Activated CD4-positive, alpha-beta memory T cell treated with anti-CD3 and anti-CD28 coated beads for 36 hours (primary cell): ENCODE measurements at regions not wholly inside any gene's neighbourhood (a gene's known extent, or its start where the extent isn't known, plus 50 kb on each side); places are given as distances from the start of the nearest gene placed in this dataset.

Experiments
- CTCF ChIA-PET: fragments of 350-600 bp; sonication (Branson Sonifier 250); formaldehyde crosslinking; loops from one replicate; lab custom pipeline; 2021; ENCODE audit warnings: antibody characterized with exemption, inconsistent platforms; lab: Charles Lee
- POLR2A ChIA-PET: fragments of 350-600 bp; sonication (Branson Sonifier 250); formaldehyde crosslinking; loops from one replicate; lab custom pipeline; 2021; ENCODE audit warnings: antibody characterized with exemption; lab: Charles Lee
- DNase-seq: peaks from one replicate; pipeline ENCODE4 v3.0.0-alpha.2; 2020
- H3K27ac Mint-ChIP-seq: one replicate; pipeline ENCODE4 v1.8.0; 2021; ENCODE audit warnings: mixed read lengths
- H3K27me3 Mint-ChIP-seq: one replicate; pipeline ENCODE4 v1.8.0; 2021; ENCODE audit warnings: mixed read lengths
- H3K36me3 Mint-ChIP-seq: one replicate; pipeline ENCODE4 v1.8.0; 2021; ENCODE audit warnings: mixed read lengths
- H3K4me1 Mint-ChIP-seq: one replicate; pipeline ENCODE4 v1.8.0; 2021; ENCODE audit warnings: low read depth, mixed read lengths
- H3K4me3 Mint-ChIP-seq: one replicate; pipeline ENCODE4 v1.8.0; 2021; ENCODE audit warnings: mild to moderate bottlenecking, mixed read lengths
- H3K9me3 Mint-ChIP-seq: one replicate; pipeline ENCODE4 v1.8.0; 2021; ENCODE audit warnings: mixed read lengths
- intact Hi-C: fragments of 100-400 bp; cut with micrococcal nuclease; formaldehyde crosslinking; loops from one replicate; pipeline ENCODE4 v1.15.1; 2023

GRCh38 chr6:138596591-138596990 is 97.3 kb upstream of the NHSL1 start:
- CTCF ChIA-PET = no interaction called here

GRCh38 chr6:138597336-138597735 is 98.0 kb upstream of the NHSL1 start:
- Mint-ChIP-seq H3K9me3 (no peaks in the 10 kb centered on the region), H3K36me3 (no peaks in the 10 kb centered on the region), H3K27ac (no peak overlapping the region), H3K27me3 (peaks cover 2% of the 10 kb centered on the region), H3K4me3 (no peak overlapping the region), H3K4me1 (peaks cover 21% of the 10 kb centered on the region)
- no peak for DNase-seq
- ChIA-PET CTCF (no interaction called here), POLR2A (no interaction called here)
- intact Hi-C loops = no loop called here

More at GRCh38 chr6:138596591-138596990, 97.3 kb upstream of the NHSL1 start:
- no peaks in the 10 kb centered on the region for H3K27me3 Mint-ChIP-seq
- intact Hi-C loops = no loop called here
- peaks cover 22% of the 10 kb centered on the region for H3K4me1 Mint-ChIP-seq
- DNase-seq = no peak
- H3K27ac Mint-ChIP-seq = no peak overlapping the region
- no peaks in the 10 kb centered on the region for H3K9me3 Mint-ChIP-seq
- no peak overlapping the region for H3K4me3 Mint-ChIP-seq
- no peaks in the 10 kb centered on the region for H3K36me3 Mint-ChIP-seq
- POLR2A ChIA-PET = no interaction called here

- H3K4me1 Mint-ChIP-seq = peaks cover 9% of the 10 kb centered on the region
- CTCF ChIA-PET = interaction anchor here (0.8 kb wide), 1 partner anchor 10 kb away, joined by 3 read pairs; no protein-coding TSS in a partner anchor
- POLR2A ChIA-PET = no interaction called here
- peaks cover 6% of the 10 kb centered on the region for H3K27me3 Mint-ChIP-seq
- H3K36me3 Mint-ChIP-seq = no peaks in the 10 kb centered on the region
- H3K27ac Mint-ChIP-seq = no peak overlapping the region
- no peaks in the 10 kb centered on the region for H3K9me3 Mint-ChIP-seq
- intact Hi-C loops = no loop called here
- DNase-seq = no peak
- H3K4me3 Mint-ChIP-seq = no peak overlapping the region
Observed at GRCh38 chr6:138598562-138599173, 99.4 kb upstream of the NHSL1 start.

GRCh38 chr6:138600261-138600660 is 101.0 kb upstream of the NHSL1 start:
- POLR2A ChIA-PET = no interaction called here
- no peaks in the 10 kb centered on the region for H3K9me3 Mint-ChIP-seq
- no peak for DNase-seq
- H3K27ac Mint-ChIP-seq = no peak overlapping the region
- H3K4me1 Mint-ChIP-seq = no peaks in the 10 kb centered on the region
- H3K36me3 Mint-ChIP-seq = no peaks in the 10 kb centered on the region
- intact Hi-C loops = no loop called here
- peaks cover 16% of the 10 kb centered on the region for H3K27me3 Mint-ChIP-seq
- H3K4me3 Mint-ChIP-seq = no peak overlapping the region
- CTCF ChIA-PET = interaction anchor here (1.1 kb wide), 1 partner anchor 10 kb away, joined by 3 read pairs; no protein-coding TSS in a partner anchor

GRCh38 chr6:138600726-138601125 is 101.4 kb upstream of the NHSL1 start:
- no peak for DNase-seq
- Mint-ChIP-seq H3K27ac (no peak overlapping the region), H3K4me1 (no peaks in the 10 kb centered on the region), H3K27me3 (peaks cover 16% of the 10 kb centered on the region), H3K4me3 (no peak overlapping the region), H3K36me3 (no peaks in the 10 kb centered on the region), H3K9me3 (no peaks in the 10 kb centered on the region)
- intact Hi-C loops = no loop called here
- ChIA-PET POLR2A (no interaction called here), CTCF (no interaction called here)

- ChIA-PET CTCF (no interaction called here), POLR2A (no interaction called here)
- no peaks in the 10 kb centered on the region for H3K9me3 Mint-ChIP-seq
- no peak for DNase-seq
- peaks cover 16% of the 10 kb centered on the region for H3K27me3 Mint-ChIP-seq
- H3K36me3 Mint-ChIP-seq = no peaks in the 10 kb centered on the region
- H3K27ac Mint-ChIP-seq = no peak overlapping the region
- H3K4me3 Mint-ChIP-seq = no peak overlapping the region
- no peaks in the 10 kb centered on the region for H3K4me1 Mint-ChIP-seq
- intact Hi-C loops = no loop called here
Observed at GRCh38 chr6:138601128-138601527, 101.8 kb upstream of the NHSL1 start.

GRCh38 chr6:138605958-138606357 is 106.7 kb upstream of the NHSL1 start:
- no peak for DNase-seq
- no peaks in the 10 kb centered on the region for H3K4me1 Mint-ChIP-seq
- CTCF ChIA-PET = interaction anchor here (0.7 kb wide), 1 partner anchor 12 kb away, joined by 3 read pairs; no protein-coding TSS in a partner anchor
- intact Hi-C loops = no loop called here
- H3K4me3 Mint-ChIP-seq = no peak overlapping the region
- no peak overlapping the region for H3K27ac Mint-ChIP-seq
- POLR2A ChIA-PET = no interaction called here
- no peaks in the 10 kb centered on the region for H3K9me3 Mint-ChIP-seq
- H3K36me3 Mint-ChIP-seq = no peaks in the 10 kb centered on the region
- peaks cover 24% of the 10 kb centered on the region for H3K27me3 Mint-ChIP-seq

- H3K36me3 Mint-ChIP-seq = no peaks in the 10 kb centered on the region
- H3K9me3 Mint-ChIP-seq = no peaks in the 10 kb centered on the region
- H3K27ac Mint-ChIP-seq = no peak overlapping the region
- no peak for DNase-seq
- H3K27me3 Mint-ChIP-seq = peaks cover 20% of the 10 kb centered on the region
- no peak overlapping the region for H3K4me3 Mint-ChIP-seq
- POLR2A ChIA-PET = no interaction called here
- no peaks in the 10 kb centered on the region for H3K4me1 Mint-ChIP-seq
- intact Hi-C loops = no loop called here
- CTCF ChIA-PET = no interaction called here
Observed at GRCh38 chr6:138607478-138608433, 108.5 kb upstream of the NHSL1 start.

- Mint-ChIP-seq H3K4me1 (no peaks in the 10 kb centered on the region), H3K27ac (no peak overlapping the region), H3K36me3 (no peaks in the 10 kb centered on the region), H3K9me3 (no peaks in the 10 kb centered on the region), H3K4me3 (no peak overlapping the region), H3K27me3 (peaks cover 17% of the 10 kb centered on the region)
- CTCF ChIA-PET = no interaction called here
- POLR2A ChIA-PET = no interaction called here
- no peak for DNase-seq
- intact Hi-C loops = no loop called here
Observed at GRCh38 chr6:138608896-138609295, 109.6 kb upstream of the NHSL1 start.

- H3K27me3 Mint-ChIP-seq = peaks cover 10% of the 10 kb centered on the region
- no peak overlapping the region for H3K4me3 Mint-ChIP-seq
- DNase-seq = no peak
- no peaks in the 10 kb centered on the region for H3K4me1 Mint-ChIP-seq
- no peaks in the 10 kb centered on the region for H3K36me3 Mint-ChIP-seq
- H3K27ac Mint-ChIP-seq = no peak overlapping the region
- ChIA-PET POLR2A (no interaction called here), CTCF (no interaction called here)
- H3K9me3 Mint-ChIP-seq = no peaks in the 10 kb centered on the region
- intact Hi-C loops = no loop called here
Observed at GRCh38 chr6:138609801-138610430, 110.6 kb upstream of the NHSL1 start.

GRCh38 chr6:138610816-138611215 is 111.5 kb upstream of the NHSL1 start:
- Mint-ChIP-seq H3K27ac (no peak overlapping the region), H3K9me3 (no peaks in the 10 kb centered on the region)
- POLR2A ChIA-PET = no interaction called here

GRCh38 chr6:138614151-138614550 is 114.9 kb upstream of the NHSL1 start:
- Mint-ChIP-seq H3K4me3 (no peak overlapping the region), H3K36me3 (no peaks in the 10 kb centered on the region), H3K27me3 (no peaks in the 10 kb centered on the region), H3K9me3 (no peaks in the 10 kb centered on the region), H3K27ac (no peak overlapping the region), H3K4me1 (no peaks in the 10 kb centered on the region)
- ChIA-PET POLR2A (no interaction called here), CTCF (no interaction called here)
- intact Hi-C loops = no loop called here
- DNase-seq = no peak

More at GRCh38 chr6:138610816-138611215, 111.5 kb upstream of the NHSL1 start:
- Mint-ChIP-seq H3K27me3 (peaks cover 8% of the 10 kb centered on the region), H3K4me3 (no peak overlapping the region), H3K36me3 (no peaks in the 10 kb centered on the region), H3K4me1 (no peaks in the 10 kb centered on the region)
- intact Hi-C loops = no loop called here
- CTCF ChIA-PET = no interaction called here
- no peak for DNase-seq
